Fibroblast of skin of back (primary cell): ENCODE measurements at regions not wholly inside any gene's neighbourhood (a gene's known extent, or its start where the extent isn't known, plus 50 kb on each side); places are given as distances from the start of the nearest gene placed in this dataset.

Experiments used
- DNase-seq: peaks from one replicate; pipeline ENCODE4 v3.0.0-alpha.2; 2013

GRCh38 chr16:86683441-86684194 lies 105.3 kb downstream of the FOXL1 start:
- no peak for DNase-seq

DNA sequence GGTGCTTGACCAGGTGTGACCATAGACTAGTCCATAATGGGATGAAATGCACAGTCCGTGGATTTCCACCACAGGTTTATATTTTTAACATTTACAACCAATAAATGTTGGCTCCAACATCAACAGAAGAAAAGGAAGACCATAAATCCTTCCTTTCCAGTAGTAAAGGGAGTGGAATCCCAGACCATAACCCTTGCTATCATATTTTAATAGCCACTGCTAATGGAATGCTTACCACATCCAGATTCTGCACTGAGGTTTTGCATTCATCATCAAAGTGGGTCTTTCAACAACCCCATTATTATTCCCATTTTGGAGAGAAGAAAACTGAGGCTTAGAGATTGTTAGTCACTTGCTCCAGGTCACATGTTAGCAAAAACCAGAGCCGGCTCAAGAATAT lies 106.7 kb downstream of the FOXL1 start:
- peak; percentile 26 for DNase-seq

- DNase-seq = no peak
Measured at GRCh38 chr16:86690970-86691369, 112.6 kb downstream of the FOXL1 start.

GRCh38 chr16:86692426-86692825 lies 114.1 kb downstream of the FOXL1 start:
- no peak for DNase-seq

GRCh38 chr16:86693033-86693432 lies 114.7 kb downstream of the FOXL1 start:
- DNase-seq = no peak

GRCh38 chr16:86697715-86698114 lies 119.4 kb downstream of the FOXL1 start:
- DNase-seq = peak; percentile 61

- DNase-seq = peak; percentile 66
Measured at GRCh38 chr16:86700046-86700945, 121.9 kb downstream of the FOXL1 start.

- DNase-seq = no peak
Measured at GRCh38 chr16:86701286-86701975, 123.1 kb downstream of the FOXL1 start.

DNA sequence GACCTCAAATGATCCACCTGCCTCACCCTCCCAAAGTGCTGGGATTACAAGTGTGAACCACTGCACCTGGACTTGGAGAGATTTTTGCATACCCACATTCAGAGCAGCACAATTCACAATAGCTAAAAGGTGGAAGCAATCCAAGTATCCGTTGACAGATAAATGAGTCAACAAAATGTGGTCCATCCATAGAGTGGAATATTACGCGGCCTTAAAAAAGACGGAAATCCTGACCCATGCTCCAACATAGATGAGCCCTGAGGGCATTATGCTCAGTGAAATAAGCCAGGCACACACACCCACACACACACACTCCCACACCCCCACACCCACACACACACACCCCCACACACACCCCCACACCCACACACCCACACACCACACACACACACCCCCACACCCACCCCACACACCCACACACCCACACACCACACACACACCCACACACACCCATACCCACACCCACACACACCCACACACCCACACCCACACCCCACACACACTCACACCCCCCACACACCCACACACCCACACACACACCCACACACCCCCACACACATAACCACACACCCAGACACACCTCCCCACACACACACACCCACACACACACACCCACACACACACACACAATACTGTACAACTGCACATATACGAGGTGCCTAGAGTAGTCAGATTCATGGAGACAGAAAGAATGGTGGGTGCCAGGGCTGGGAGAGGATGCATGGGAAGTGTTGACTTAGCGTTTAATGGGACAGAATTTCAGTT lies 124.7 kb downstream of the FOXL1 start:
- DNase-seq = no peak

- no peak for DNase-seq
Measured at GRCh38 chr16:86704516-86704915, 126.2 kb downstream of the FOXL1 start.

GRCh38 chr16:86706726-86707125 lies 128.4 kb downstream of the FOXL1 start:
- no peak for DNase-seq

DNA sequence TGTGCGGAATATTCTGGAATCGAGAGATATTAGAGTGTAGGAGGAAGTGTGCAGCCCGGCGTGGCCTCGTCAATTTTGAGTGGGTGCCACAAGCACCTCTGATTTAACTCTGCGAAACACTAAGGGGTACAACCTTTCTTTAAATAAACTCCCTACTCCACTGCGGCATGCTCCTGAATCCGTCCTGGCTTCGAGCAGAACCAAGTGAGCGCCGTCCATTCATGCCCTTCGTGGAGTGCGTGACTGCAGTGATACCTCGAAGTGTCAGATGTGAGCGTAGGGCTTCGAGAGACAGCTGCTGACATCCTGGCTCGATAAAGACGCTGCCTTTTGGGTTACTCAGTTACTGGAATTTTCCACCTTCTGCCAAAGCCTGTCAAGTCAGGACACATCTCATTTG lies 128.8 kb downstream of the FOXL1 start:
- no peak for DNase-seq

DNA sequence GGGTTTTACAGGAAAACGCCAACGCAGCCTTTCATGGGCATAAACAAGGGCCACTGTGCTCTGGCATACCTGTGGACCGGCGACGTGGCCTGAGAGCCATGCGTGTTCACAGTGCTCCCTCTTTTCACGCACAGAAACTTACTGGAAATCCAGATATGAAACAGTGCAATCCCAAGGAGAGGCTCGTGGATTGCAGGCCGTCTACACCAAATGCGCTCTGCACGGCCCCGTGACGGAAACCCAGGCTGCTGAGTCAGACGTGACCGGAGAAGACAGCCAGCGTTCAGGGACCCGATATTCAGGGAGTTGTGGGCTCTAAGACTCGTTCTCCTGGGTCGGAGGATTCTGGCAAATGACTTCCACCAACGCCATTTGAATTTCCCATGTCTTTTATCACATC lies 129.2 kb downstream of the FOXL1 start:
- DNase-seq = no peak

- no peak for DNase-seq
Measured at GRCh38 chr16:86708431-86708830, 130.1 kb downstream of the FOXL1 start.

GRCh38 chr16:86709103-86709502 lies 130.8 kb downstream of the FOXL1 start:
- DNase-seq = no peak

GRCh38 chr16:86709902-86710601 lies 131.7 kb downstream of the FOXL1 start:
- no peak for DNase-seq

DNA sequence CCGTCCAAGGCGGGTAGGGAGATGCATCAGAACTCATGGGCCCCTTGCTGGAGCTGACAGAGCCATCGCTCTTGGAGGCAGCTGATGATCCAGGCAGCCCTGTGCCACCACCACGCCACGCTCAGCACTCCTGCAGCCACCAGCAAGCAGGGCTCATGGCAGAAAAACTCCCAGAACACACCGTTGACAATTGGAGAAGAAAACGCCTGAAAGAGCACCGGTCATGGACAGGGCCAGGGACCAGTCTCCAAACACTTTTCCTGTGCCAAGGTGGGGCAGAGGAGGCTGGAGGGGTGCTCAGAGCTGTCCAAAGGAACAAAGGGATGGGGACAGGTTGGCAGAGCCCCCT lies 132.2 kb downstream of the FOXL1 start:
- DNase-seq = no peak

DNA sequence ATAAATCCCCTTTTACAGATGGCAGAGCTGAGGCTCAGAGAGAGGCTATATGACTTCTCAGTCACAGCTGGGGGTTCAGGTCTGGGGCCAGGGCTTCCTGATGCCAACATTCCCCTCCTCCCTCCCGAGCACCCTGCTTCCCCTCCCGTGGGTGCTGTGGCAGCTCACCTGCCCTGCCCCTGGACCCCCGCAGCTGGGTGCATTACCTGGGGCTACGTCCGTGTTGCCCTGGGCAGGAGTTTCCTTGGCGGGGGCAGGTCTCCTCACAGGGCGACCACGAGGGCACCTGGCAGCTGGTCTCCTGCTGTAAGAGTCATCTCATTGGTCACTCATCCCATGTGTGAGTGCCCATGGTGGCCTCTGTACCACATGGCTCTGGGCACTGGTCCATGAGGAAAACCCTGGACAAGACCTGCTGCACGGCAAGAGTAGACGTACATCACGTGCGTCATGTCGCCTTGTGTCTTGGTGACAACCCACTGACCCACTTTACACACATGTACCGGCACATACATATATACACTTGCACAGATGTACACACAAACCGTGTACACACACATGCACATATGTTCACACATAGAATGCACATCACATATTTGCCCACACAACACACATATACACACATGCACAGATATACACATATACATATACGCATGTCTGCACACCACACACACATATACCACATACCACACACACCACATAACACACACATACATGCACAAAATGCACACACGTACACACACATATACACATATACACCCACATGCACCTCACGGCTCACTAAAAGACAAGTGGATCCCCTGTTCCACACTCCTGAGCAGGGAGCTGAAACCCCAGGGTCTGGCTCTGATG lies 134.0 kb downstream of the FOXL1 start:
- no peak for DNase-seq

DNA sequence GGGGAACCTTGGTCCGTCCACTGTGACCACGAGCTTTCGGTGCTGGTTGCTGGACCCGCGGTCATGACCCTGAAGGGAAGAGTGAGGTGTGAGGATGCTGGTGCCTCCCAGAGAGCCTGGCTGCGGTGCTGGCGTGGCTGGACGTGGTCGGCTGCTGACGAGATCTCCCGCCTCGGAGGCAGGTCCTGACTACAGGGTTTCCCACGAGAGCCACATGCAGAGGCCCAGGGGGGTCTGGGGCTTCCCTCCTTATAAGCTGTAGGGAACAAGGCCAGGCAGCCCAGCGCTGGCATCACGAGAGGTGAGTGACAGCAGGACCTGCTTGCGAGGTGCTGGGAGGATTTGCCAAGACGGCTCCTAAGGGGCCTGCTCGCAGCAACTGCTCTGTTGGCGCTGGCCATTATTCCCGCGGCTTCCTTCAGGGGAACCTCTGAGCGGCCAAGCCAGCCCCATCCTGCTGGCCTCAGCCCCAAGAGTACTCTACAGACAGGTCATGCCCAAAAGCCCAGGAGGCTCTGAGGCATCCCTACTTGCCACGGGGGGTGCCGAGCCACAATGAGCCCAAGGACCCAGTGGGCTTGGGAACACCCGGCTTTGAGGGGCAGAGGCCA lies 134.8 kb downstream of the FOXL1 start:
- DNase-seq = no peak

- DNase-seq = peak; percentile 57
Measured at GRCh38 chr16:86714166-86714565, 135.8 kb downstream of the FOXL1 start.
